Natural killer cell (primary cell): ENCODE measurements at regions not wholly inside any gene's neighbourhood (a gene's known extent, or its start where the extent isn't known, plus 50 kb on each side); places are given as distances from the start of the nearest gene placed in this dataset.

Experiments
- ATAC-seq, 3 donors: fragments of 150-1000 bp in 2 of 3; fragments of 200-7000 bp in 1 of 3; cut with Tn5 transposase; 1 replicate in 1 of 3; 2 replicates in 2 of 3; pipeline ENCODE4 v1.10.0; 2021; ENCODE audit warnings: mild to moderate bottlenecking in 2 of 3, moderate library complexity in 2 of 3
- DNase-seq, 2 donors: peaks; one replicate each; pipeline versions ENCODE4 v3.0.0 to v3.0.0-alpha.2; 2013 to 2021; ENCODE audit warnings: mixed read lengths in 1 of 2
- H3K27ac ChIP-seq: one replicate; pipeline ENCODE4 v1.5.1; 2013; ENCODE audit warnings: mild to moderate bottlenecking, low read length
- H3K27me3 ChIP-seq: one replicate; pipeline ENCODE4 v1.6.1; 2013; ENCODE audit warnings: low read length; ENCODE audit not compliant: control insufficient read depth, insufficient read depth
- H3K36me3 ChIP-seq: one replicate; pipeline ENCODE4 v1.6.1; 2013; ENCODE audit warnings: low read length; ENCODE audit not compliant: control insufficient read depth, insufficient read depth
- H3K4me1 ChIP-seq: one replicate; pipeline ENCODE4 v1.6.1; 2013; ENCODE audit warnings: low read length; ENCODE audit not compliant: control insufficient read depth, insufficient read depth
- H3K4me3 ChIP-seq: one replicate; pipeline ENCODE4 v1.5.1; 2013; ENCODE audit warnings: low read length
- H3K9me3 ChIP-seq: one replicate; pipeline ENCODE4 v1.6.1; 2013; ENCODE audit warnings: low read length; ENCODE audit not compliant: control insufficient read depth, insufficient read depth
- H3K27ac Mint-ChIP-seq, 2 donors: one replicate each; pipeline ENCODE4 v1.8.0; 2022; ENCODE audit warnings: mild to moderate bottlenecking in 2 of 2, mixed read lengths in 2 of 2, moderate library complexity in 1 of 2
- H3K27me3 Mint-ChIP-seq, 2 donors: one replicate each; pipeline ENCODE4 v1.8.0; 2022; ENCODE audit warnings: low read depth in 2 of 2, mixed read lengths in 2 of 2
- H3K36me3 Mint-ChIP-seq: one replicate; pipeline ENCODE4 v1.8.0; 2022; ENCODE audit warnings: mixed read lengths
- H3K4me1 Mint-ChIP-seq, 2 donors: one replicate each; pipeline ENCODE4 v1.8.0; 2022; ENCODE audit warnings: mixed read lengths in 2 of 2
- H3K4me3 Mint-ChIP-seq: one replicate; pipeline ENCODE4 v1.8.0; 2022; ENCODE audit warnings: mild to moderate bottlenecking, moderate library complexity, mixed read lengths
- H3K9me3 Mint-ChIP-seq, 2 donors: one replicate each; pipeline ENCODE4 v1.8.0; 2022; ENCODE audit warnings: mixed read lengths in 2 of 2
- CTCF ChIP-seq: fragments of 200-600 bp; IDR thresholded peaks from one replicate; pipeline ENCODE4 v1.8.0; 2022; ENCODE audit warnings: antibody characterized with exemption
- WGBS: methylation state at CpG from one replicate; pipeline ENCODE4 v1.1.7; 2013; ENCODE audit warnings: missing lambda C conversion rate; ENCODE audit not compliant: insufficient coverage; 5-methylcytosine and 5-hydroxymethylcytosine counted together
- intact Hi-C: fragments of 100-400 bp; cut with micrococcal nuclease; formaldehyde crosslinking; loops from one replicate; pipeline ENCODE4 v1.14.2; 2022

DNA sequence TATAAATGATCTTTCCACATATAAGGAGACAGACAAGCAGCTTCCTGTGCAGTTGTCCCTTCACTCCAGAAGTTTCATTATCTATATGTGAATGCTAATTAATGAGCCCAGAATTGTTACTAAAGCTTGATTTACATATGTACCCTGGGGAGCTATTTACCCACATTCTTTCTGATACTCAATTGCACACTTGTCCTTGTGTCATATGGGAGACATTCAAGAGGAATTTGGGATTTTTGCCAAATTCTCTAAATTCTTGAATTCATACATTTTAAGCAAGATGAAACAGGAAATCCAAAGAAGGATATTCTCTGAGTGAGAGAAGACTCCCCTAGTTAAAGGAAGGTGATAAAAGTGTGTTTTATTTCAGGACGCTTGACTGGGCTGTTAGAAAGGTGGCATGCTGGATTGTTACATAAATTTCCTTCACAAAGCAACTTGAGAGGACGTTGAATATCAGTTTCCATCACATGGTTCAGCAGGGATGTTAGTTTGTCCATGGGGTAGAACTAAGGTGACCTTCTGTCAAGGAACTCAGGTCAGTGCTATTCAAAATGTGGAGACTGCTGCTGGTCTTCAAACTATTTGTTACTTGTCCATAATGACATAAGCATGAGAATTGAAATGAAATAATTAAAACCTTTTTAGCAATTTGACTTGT lies 368.2 kb downstream of the IRS1 start:
- ATAC-seq: no peak
- H3K4me3 Mint-ChIP-seq: no peak overlapping the region

DNA sequence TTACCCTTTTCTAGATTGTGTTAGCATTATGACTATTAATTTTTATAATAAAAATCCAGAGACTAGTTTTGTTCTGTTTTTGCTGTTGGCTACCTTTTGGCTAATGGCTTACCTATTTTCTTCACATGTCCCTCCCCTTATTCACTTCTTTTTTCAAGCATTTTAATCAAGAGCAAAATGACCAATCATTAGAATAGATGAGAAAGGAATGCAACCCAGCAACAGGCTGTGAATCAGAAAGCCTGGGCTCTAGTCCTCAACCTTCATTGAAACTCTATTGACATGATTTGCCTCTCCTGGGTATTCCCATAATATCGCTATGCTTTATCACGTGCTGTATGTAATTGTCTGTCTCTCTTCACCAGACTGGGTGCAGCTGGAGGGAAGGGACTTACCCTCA lies 370.1 kb downstream of the IRS1 start:
- no peaks in the 10 kb centered on the region for H3K4me1 Mint-ChIP-seq
- peaks cover 0 to 2% of the 10 kb centered on the region in 2 donors for H3K27me3 Mint-ChIP-seq
- no peak for ATAC-seq
- H3K36me3 Mint-ChIP-seq: no peaks in the 10 kb centered on the region
- H3K27ac Mint-ChIP-seq: no peak overlapping the region
- Histone ChIP-seq H3K27me3 (no peaks in the 10 kb centered on the region), H3K9me3 (no peaks in the 10 kb centered on the region), H3K36me3 (no peaks in the 10 kb centered on the region), H3K27ac (no peak overlapping the region), H3K4me1 (no peaks in the 10 kb centered on the region), H3K4me3 (no peak overlapping the region)
- DNase-seq: no peak
- H3K9me3 Mint-ChIP-seq: peaks cover 0 to 1% of the 10 kb centered on the region in 2 donors
- intact Hi-C loops: no loop called here
- 92% methylated on average over 2 of the region's 2 CpGs for WGBS
- TF ChIP-seq CTCF: no peak
- no peak overlapping the region for H3K4me3 Mint-ChIP-seq

More for the DNA sequence above, 368.2 kb downstream of the IRS1 start:
- H3K4me1 Mint-ChIP-seq: no peaks in the 10 kb centered on the region
- H3K27me3 ChIP-seq: no peaks in the 10 kb centered on the region
- no peak for TF ChIP-seq CTCF
- H3K27me3 Mint-ChIP-seq: no peaks in the 10 kb centered on the region
- no peaks in the 10 kb centered on the region for H3K9me3 ChIP-seq
- intact Hi-C loops: no loop called here
- H3K9me3 Mint-ChIP-seq: peaks cover 0 to 4% of the 10 kb centered on the region in 2 donors
- no peak for DNase-seq
- no peaks in the 10 kb centered on the region for H3K4me1 ChIP-seq
- 58% methylated on average over 2 of the region's 2 CpGs for WGBS
- no peaks in the 10 kb centered on the region for H3K36me3 ChIP-seq
- H3K27ac Mint-ChIP-seq: no peak overlapping the region
- H3K36me3 Mint-ChIP-seq: no peaks in the 10 kb centered on the region
- H3K27ac ChIP-seq: no peak overlapping the region
- H3K4me3 ChIP-seq: no peak overlapping the region

DNA sequence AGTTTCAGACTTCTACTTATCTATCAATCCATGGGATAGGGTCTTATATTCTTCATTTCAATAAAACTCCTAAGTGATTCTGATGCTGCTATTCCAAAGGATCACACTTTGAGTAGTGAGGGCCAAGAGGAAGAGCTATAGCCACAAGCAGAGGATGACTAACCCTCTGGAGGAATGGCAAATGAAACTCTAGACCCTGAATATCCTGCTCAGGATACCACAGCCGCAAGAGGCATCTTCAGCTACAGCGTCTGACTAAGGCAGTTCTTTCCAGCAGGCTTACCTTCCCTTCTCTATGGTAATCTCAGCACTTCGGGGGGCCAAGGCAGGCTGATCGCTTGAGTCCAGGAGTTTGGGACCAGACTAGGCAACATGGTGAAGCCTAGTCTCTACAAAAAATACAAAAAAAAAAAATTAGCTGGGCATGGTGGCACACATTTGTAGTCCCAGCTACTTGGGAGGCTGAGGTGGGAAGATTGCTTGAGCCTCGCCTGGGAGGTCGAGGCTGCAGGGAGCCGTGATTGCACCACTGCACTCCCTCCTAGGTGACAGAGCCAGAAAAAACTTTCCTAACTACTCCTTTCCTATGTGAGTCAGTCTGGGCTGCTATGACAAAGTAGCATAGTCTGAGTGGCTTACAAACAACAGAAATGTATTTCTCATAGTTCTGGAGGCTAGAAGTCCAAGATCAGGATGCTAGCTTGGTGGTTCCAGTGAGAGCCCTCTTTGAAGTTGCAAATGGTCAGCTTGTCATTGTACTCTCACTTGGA lies 371.9 kb downstream of the IRS1 start:
- Histone ChIP-seq H3K27ac (no peak overlapping the region), H3K36me3 (no peaks in the 10 kb centered on the region), H3K4me1 (peaks cover 5% of the 10 kb centered on the region), H3K27me3 (no peaks in the 10 kb centered on the region), H3K9me3 (no peaks in the 10 kb centered on the region), H3K4me3 (no peak overlapping the region)
- Mint-ChIP-seq H3K36me3 (no peaks in the 10 kb centered on the region), H3K4me3 (no peak overlapping the region), H3K27me3 (peaks cover 0 to 2% of the 10 kb centered on the region in 2 donors), H3K27ac (no peak overlapping the region), H3K9me3 (no peaks in the 10 kb centered on the region), H3K4me1 (peaks cover 9% of the 10 kb centered on the region in 2 donors)
- no peak for TF ChIP-seq CTCF
- DNase-seq (no peak), ATAC-seq (no peak)
- intact Hi-C loops: no loop called here
- 84% methylated on average over 7 of the region's 7 CpGs for WGBS
